Fibroblast of lung (primary cell): ENCODE measurements at regions not wholly inside any gene's neighbourhood (a gene's known extent, or its start where the extent isn't known, plus 50 kb on each side); places are given as distances from the start of the nearest gene placed in this dataset.

Source experiments
- CTCF ChIP-seq, 2 donors: IDR thresholded peaks in 1 of 2; conservative IDR thresholded peaks in 1 of 2; 1 replicate in 1 of 2; 2 replicates in 1 of 2; pipeline ENCODE4 v1.5.1; 2011 to 2012; ENCODE audit warnings: low read length in 2 of 2, control low read depth in 1 of 2, inconsistent platforms in 1 of 2, low read depth in 1 of 2, mild to moderate bottlenecking in 1 of 2
- EZH2 ChIP-seq: IDR thresholded peaks from 2 replicates; pipeline ENCODE4 v1.5.1; 2012; ENCODE audit warnings: low read length, control low read depth, mild to moderate bottlenecking; ENCODE audit errors: missing control alignments

- no peak for TF ChIP-seq CTCF (conservative IDR thresholded peaks at IDR 0.05 in 1 of 2, IDR thresholded peaks at IDR 0.05 in 1 of 2; ENCODE audit: low read depth in 1 of 2, low read length in 2 of 2)
- no peak for TF ChIP-seq EZH2
Observed at GRCh38 chr3:18126772-18127171, 298.4 kb downstream of the SATB1 start.
